PC-3 (cell line): ENCODE measurements at regions not wholly inside any gene's neighbourhood (a gene's known extent, or its start where the extent isn't known, plus 50 kb on each side); places are given as distances from the start of the nearest gene placed in this dataset.

Experiments
- ATAC-seq: fragments of 200-7000 bp; cut with Tn5 transposase; 2 replicates; pipeline ENCODE4 v1.9.1; 2020; ENCODE audit warnings: mild to moderate bottlenecking, moderate library complexity
- BruUV-seq: library from RNA; stranded (reverse); fragments of 400-500 nt; replicated peaks from 2 replicates; lab custom pipeline; 2021; lab: Mats Ljungman, UMichigan
- CTCF ChIA-PET: fragments of 300-600 bp; sonication (Branson Sonifier 250); formaldehyde crosslinking; loops from one replicate; lab custom pipeline; 2022; ENCODE audit warnings: antibody characterized with exemption; lab: Charles Lee
- POLR2A ChIA-PET: fragments of 300-600 bp; sonication (Branson Sonifier 250); formaldehyde crosslinking; loops from one replicate; lab custom pipeline; 2022; ENCODE audit warnings: antibody characterized with exemption; ENCODE audit not compliant: unreplicated experiment; lab: Charles Lee
- DNase-seq: peaks from one replicate; pipeline ENCODE4 v3.0.0-alpha.2; 2015
- H2AFZ ChIP-seq: fragments of 300-600 bp; sonication (generic); 2 replicates; pipeline ENCODE4 v1.6.0; 2016; ENCODE audit warnings: antibody characterized with exemption, low read length
- H3F3A ChIP-seq: fragments of 300-600 bp; sonication (generic); one replicate; pipeline ENCODE4 v1.6.0; 2017; ENCODE audit warnings: antibody characterized with exemption, low read length, control low read depth, mild to moderate bottlenecking; ENCODE audit not compliant: unreplicated experiment
- H3K27ac ChIP-seq: fragments of 300-600 bp; sonication (generic); 2 replicates; pipeline ENCODE4 v1.5.1; 2016; ENCODE audit warnings: mild to moderate bottlenecking, low read length
- H3K27me3 ChIP-seq: fragments of 300-600 bp; sonication (generic); 2 replicates; pipeline ENCODE4 v1.6.1; 2016; ENCODE audit warnings: low read length, mixed read lengths
- H3K36me3 ChIP-seq: fragments of 300-600 bp; sonication (generic); 2 replicates; pipeline ENCODE4 v1.6.1; 2016; ENCODE audit warnings: low read depth, mixed run types, low read length, mixed read lengths
- H3K4me1 ChIP-seq: fragments of 300-600 bp; sonication (generic); 2 replicates; pipeline ENCODE4 v1.5.1; 2016; ENCODE audit warnings: low read length; ENCODE audit not compliant: insufficient read depth
- H3K4me2 ChIP-seq: fragments of 300-600 bp; sonication (generic); 2 replicates; pipeline ENCODE4 v1.6.0; 2016; ENCODE audit warnings: low read length
- H3K4me3 ChIP-seq: fragments of 300-600 bp; sonication (generic); 2 replicates; pipeline ENCODE4 v1.5.1; 2016; ENCODE audit warnings: mild to moderate bottlenecking, low read length, mixed read lengths
- H3K79me2 ChIP-seq: fragments of 300-600 bp; sonication (generic); 2 replicates; pipeline ENCODE4 v1.6.1; 2017; ENCODE audit warnings: low read length, mixed read lengths
- H3K9ac ChIP-seq: fragments of 300-600 bp; sonication (generic); 2 replicates; pipeline ENCODE4 v1.6.0; 2016; ENCODE audit warnings: mild to moderate bottlenecking, low read length
- H3K9me2 ChIP-seq: fragments of 300-600 bp; sonication (generic); replicated peaks from 2 replicates; pipeline ENCODE4 v1.6.1; 2016; ENCODE audit warnings: mixed run types, low read length, mixed read lengths
- H3K9me3 ChIP-seq: fragments of 300-600 bp; sonication (generic); 2 replicates; pipeline ENCODE4 v1.6.1; 2016; ENCODE audit warnings: low read length, mixed read lengths
- H4K20me1 ChIP-seq: fragments of 300-600 bp; sonication (generic); 2 replicates; pipeline ENCODE4 v1.6.1; 2016; ENCODE audit warnings: low read length, mixed read lengths
- EZH2 ChIP-seq: fragments of 300-600 bp; sonication (generic); IDR thresholded peaks from one replicate; pipeline ENCODE4 v1.6.1; 2017; ENCODE audit warnings: antibody characterized with exemption, mild to moderate bottlenecking, low read length; ENCODE audit not compliant: unreplicated experiment
- EZH2phosphoT487 ChIP-seq: fragments of 300-600 bp; sonication (generic); IDR thresholded peaks from 2 replicates; pipeline ENCODE4 v1.6.1; 2018; ENCODE audit warnings: mild to moderate bottlenecking, antibody characterized with exemption, low read length, borderline replicate concordance
- intact Hi-C: fragments of 100-400 bp; cut with micrococcal nuclease; formaldehyde crosslinking; loops from 2 replicates; pipeline ENCODE4 v1.9.0; 2023
- TF ChIP-seq, protein P1 (sequence below): fragments of 300-600 bp; sonication (generic); conservative IDR thresholded peaks from 2 replicates; pipeline ENCODE4 v1.5.1; 2017; ENCODE audit warnings: antibody characterized with exemption, low read depth, mild to moderate bottlenecking, low read length

- no peak overlapping the region for H3K4me3 ChIP-seq
- no peaks in the 10 kb centered on the region for H3K4me1 ChIP-seq
- H3K9me2 ChIP-seq: no peaks in the 10 kb centered on the region
- DNase-seq: peak; percentile 20
- no peak overlapping the region for H3K4me2 ChIP-seq
- no peak overlapping the region for H3K9ac ChIP-seq
- no peaks in the 10 kb centered on the region for H3K79me2 ChIP-seq
- CTCF ChIA-PET: no interaction called here
- POLR2A ChIA-PET: no interaction called here
- no peaks in the 10 kb centered on the region for H3K36me3 ChIP-seq
- H2AFZ ChIP-seq: no peak overlapping the region
- no peak for ATAC-seq
- intact Hi-C loops: no loop called here
- H3K27me3 ChIP-seq: no peaks in the 10 kb centered on the region
- H3K27ac ChIP-seq: no peak overlapping the region
- H4K20me1 ChIP-seq: no peaks in the 10 kb centered on the region
- H3K9me3 ChIP-seq: peaks cover 11% of the 10 kb centered on the region; the same call in 1 of the 2 replicates
- no peak for TF ChIP-seq EZH2phosphoT487
- no peak for TF ChIP-seq EZH2
- TF ChIP-seq, protein P1, sequence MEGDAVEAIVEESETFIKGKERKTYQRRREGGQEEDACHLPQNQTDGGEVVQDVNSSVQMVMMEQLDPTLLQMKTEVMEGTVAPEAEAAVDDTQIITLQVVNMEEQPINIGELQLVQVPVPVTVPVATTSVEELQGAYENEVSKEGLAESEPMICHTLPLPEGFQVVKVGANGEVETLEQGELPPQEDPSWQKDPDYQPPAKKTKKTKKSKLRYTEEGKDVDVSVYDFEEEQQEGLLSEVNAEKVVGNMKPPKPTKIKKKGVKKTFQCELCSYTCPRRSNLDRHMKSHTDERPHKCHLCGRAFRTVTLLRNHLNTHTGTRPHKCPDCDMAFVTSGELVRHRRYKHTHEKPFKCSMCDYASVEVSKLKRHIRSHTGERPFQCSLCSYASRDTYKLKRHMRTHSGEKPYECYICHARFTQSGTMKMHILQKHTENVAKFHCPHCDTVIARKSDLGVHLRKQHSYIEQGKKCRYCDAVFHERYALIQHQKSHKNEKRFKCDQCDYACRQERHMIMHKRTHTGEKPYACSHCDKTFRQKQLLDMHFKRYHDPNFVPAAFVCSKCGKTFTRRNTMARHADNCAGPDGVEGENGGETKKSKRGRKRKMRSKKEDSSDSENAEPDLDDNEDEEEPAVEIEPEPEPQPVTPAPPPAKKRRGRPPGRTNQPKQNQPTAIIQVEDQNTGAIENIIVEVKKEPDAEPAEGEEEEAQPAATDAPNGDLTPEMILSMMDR: no peak
- H3F3A ChIP-seq: no peaks in the 10 kb centered on the region
- BruUV-seq: no TSS peak
Observed at GRCh38 chr6:25154034-25154596, 125.1 kb upstream of the CARMIL1 start.

- H4K20me1 ChIP-seq: no peaks in the 10 kb centered on the region
- no peaks in the 10 kb centered on the region for H3K79me2 ChIP-seq
- H2AFZ ChIP-seq: no peak overlapping the region
- H3K4me1 ChIP-seq: no peaks in the 10 kb centered on the region
- peaks cover 11% of the 10 kb centered on the region; the same call in 1 of the 2 replicates for H3K9me3 ChIP-seq
- intact Hi-C loops: no loop called here
- no peak for ATAC-seq
- TF ChIP-seq EZH2 (no peak), EZH2phosphoT487 (no peak)
- TF ChIP-seq, protein P1: no peak
- ChIA-PET CTCF (no interaction called here), POLR2A (no interaction called here)
- DNase-seq: no peak
- BruUV-seq: no TSS peak
- H3K27me3 ChIP-seq: no peaks in the 10 kb centered on the region
- H3K4me3 ChIP-seq: no peak overlapping the region
- H3K27ac ChIP-seq: no peak overlapping the region
- no peak overlapping the region for H3K4me2 ChIP-seq
- no peak overlapping the region for H3K9ac ChIP-seq
- H3K9me2 ChIP-seq: no peaks in the 10 kb centered on the region
- no peaks in the 10 kb centered on the region for H3F3A ChIP-seq
- no peaks in the 10 kb centered on the region for H3K36me3 ChIP-seq
Observed at GRCh38 chr6:25155211-25155610, 124.0 kb upstream of the CARMIL1 start.

DNA sequence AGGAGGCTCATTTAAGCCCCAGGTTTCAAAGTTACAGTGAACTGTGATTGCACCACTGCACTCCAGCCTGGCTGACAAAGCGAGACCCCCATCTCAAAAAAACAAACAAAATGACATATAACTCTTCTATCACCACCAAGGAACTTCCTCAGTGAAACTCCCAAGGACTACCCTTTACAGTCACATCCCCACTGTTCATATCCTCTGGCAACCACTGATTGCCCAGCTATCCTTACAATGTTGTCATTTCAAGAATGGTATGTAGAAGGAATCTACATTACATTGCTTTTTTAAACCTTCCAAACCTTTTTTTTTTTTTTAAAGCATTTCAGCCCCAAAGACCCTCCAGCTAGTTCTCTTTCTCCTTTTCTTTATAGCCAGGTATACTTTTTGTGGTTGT lies 123.1 kb upstream of the CARMIL1 start:
- Histone ChIP-seq H3K27ac (no peak overlapping the region), H3K79me2 (no peaks in the 10 kb centered on the region), H4K20me1 (no peaks in the 10 kb centered on the region), H3K4me2 (no peak overlapping the region), H3K27me3 (no peaks in the 10 kb centered on the region), H3K4me3 (no peak overlapping the region), H3K4me1 (no peaks in the 10 kb centered on the region), H3K36me3 (no peaks in the 10 kb centered on the region), H3F3A (no peaks in the 10 kb centered on the region), H3K9me2 (no peaks in the 10 kb centered on the region), H3K9ac (no peak overlapping the region), H2AFZ (no peak overlapping the region), H3K9me3 (peaks cover 11% of the 10 kb centered on the region; the same call in 1 of the 2 replicates)
- ATAC-seq (no peak), DNase-seq (no peak)
- intact Hi-C loops: no loop called here
- no TSS peak for BruUV-seq
- ChIA-PET CTCF (no interaction called here), POLR2A (no interaction called here)
- no peak for TF ChIP-seq EZH2phosphoT487
- TF ChIP-seq, protein P1: no peak
- no peak for TF ChIP-seq EZH2
